BE2C (cell line): ENCODE measurements at regions not wholly inside any gene's neighbourhood (a gene's known extent, or its start where the extent isn't known, plus 50 kb on each side); places are given as distances from the start of the nearest gene placed in this dataset.
A peak's percentile ranks its signal among the peaks of the same experiment; 100 is the strongest.

Source experiments
- DNase-seq: peaks from one replicate; pipeline ENCODE4 v3.0.0-alpha.2; 2020
- H3K27me3 ChIP-seq: fragments of 250-450 bp; sonication (Bioruptor Pico); 2 replicates; pipeline ENCODE4 v1.5.1; 2020; ENCODE audit warnings: mild to moderate bottlenecking
- H3K36me3 ChIP-seq: fragments of 250-450 bp; sonication (Bioruptor Pico); 2 replicates; pipeline ENCODE4 v1.5.1; 2020; ENCODE audit warnings: mild to moderate bottlenecking
- H3K4me1 ChIP-seq: fragments of 250-450 bp; sonication (Bioruptor Pico); 2 replicates; pipeline ENCODE4 v1.5.1; 2020
- H3K4me3 ChIP-seq: 2 replicates; pipeline ENCODE4 v1.5.1; 2011; ENCODE audit warnings: low read depth, low read length
- H3K9me3 ChIP-seq: fragments of 250-450 bp; sonication (Bioruptor Pico); 2 replicates; pipeline ENCODE4 v1.5.1; 2020
- TF ChIP-seq, protein P1 (sequence below): IDR thresholded peaks from 2 replicates; pipeline ENCODE4 v1.5.1; 2012; ENCODE audit warnings: mild to moderate bottlenecking, low read depth, low read length

DNA sequence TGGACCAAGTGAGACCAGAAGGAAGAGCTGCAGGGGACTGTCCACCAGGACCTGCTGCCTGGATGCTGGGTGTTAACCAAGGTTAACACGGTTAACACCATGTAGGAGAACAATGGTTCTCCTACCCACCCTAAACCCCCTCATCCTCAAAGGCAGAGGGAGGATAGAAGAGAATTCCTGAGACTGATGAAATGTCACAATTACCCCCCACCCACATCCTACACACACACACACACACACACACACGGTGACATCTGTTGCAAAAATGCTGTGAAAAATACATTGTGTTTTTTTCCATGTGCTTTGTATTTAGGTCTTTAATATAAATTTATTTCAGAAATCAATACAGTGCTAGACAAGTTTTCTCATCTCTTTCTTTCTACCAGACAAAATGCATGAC, 113.9 kb upstream of the HES1 start:
- H3K27me3 ChIP-seq, result no peaks in the 10 kb centered on the region
- no peaks in the 10 kb centered on the region for H3K36me3 ChIP-seq
- H3K4me3 ChIP-seq, result no peak overlapping the region
- no peak for DNase-seq
- H3K4me1 ChIP-seq, result peaks cover 6% of the 10 kb centered on the region
- TF ChIP-seq, protein P1, sequence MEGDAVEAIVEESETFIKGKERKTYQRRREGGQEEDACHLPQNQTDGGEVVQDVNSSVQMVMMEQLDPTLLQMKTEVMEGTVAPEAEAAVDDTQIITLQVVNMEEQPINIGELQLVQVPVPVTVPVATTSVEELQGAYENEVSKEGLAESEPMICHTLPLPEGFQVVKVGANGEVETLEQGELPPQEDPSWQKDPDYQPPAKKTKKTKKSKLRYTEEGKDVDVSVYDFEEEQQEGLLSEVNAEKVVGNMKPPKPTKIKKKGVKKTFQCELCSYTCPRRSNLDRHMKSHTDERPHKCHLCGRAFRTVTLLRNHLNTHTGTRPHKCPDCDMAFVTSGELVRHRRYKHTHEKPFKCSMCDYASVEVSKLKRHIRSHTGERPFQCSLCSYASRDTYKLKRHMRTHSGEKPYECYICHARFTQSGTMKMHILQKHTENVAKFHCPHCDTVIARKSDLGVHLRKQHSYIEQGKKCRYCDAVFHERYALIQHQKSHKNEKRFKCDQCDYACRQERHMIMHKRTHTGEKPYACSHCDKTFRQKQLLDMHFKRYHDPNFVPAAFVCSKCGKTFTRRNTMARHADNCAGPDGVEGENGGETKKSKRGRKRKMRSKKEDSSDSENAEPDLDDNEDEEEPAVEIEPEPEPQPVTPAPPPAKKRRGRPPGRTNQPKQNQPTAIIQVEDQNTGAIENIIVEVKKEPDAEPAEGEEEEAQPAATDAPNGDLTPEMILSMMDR, result no peak
- H3K9me3 ChIP-seq, result no peaks in the 10 kb centered on the region

DNA sequence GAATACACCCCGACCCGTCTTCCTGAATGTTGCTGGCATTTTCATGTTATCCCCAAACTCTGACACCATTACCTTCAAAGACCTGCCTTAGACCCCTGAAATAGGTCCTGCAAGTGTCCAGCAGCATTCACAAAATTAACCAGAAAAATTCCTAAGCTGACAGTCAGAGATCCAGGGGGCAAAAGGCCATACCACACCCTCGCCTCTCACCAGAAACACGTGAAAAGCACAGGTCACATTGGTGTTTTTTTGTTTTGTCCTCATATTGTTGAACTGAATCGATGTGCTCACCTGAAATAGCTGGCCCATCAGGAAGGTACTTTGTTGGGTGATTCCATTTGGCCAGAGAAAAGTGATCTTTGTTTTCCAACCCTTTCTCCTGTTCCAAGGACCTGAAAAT, 113.1 kb upstream of the HES1 start:
- Histone ChIP-seq H3K9me3 (no peaks in the 10 kb centered on the region), H3K27me3 (no peaks in the 10 kb centered on the region), H3K4me1 (peaks cover 6% of the 10 kb centered on the region), H3K4me3 (no peak overlapping the region), H3K36me3 (no peaks in the 10 kb centered on the region)
- DNase-seq, result no peak
- TF ChIP-seq, protein P1, result no peak

DNA sequence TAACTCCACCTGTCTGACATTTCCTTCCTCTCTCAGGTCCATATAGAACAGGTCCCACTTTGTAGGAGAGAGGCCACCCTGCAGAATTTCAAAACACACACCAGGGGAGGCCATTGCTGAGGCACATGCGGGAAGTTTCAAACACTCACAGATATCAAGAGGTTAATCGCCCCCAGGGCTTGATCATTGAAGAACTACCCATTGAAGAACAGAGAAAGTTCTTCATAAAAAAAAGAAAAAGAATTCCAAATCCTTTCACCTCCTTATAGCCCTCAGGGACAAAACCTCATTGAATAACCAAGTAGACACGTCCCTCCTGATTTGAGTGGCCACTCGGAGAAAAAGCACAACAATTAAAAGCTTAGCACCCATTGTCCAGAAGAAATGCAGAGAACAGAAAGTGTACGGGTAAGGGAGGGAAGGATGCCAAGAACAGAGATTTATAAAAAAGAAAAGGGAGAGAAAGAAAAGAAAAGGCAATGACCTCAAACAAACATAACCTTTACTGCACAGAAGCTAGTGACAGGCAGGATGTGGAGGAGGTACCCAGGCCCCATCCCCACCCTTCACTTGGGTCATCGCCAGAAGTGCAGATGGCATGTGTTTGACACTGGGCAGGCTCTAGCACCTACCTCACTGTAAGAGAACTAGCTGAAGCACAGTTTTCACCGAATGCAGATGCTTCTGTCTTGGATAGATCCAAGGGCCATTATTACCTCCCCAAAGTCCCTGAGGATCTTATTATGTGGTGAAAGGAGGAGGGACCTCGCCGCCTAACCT, 112.3 kb upstream of the HES1 start:
- TF ChIP-seq, protein P1, result 0 out of 2 replicates have a peak, but pooled peaks have one; percentile 5
- peaks cover 6% of the 10 kb centered on the region for H3K4me1 ChIP-seq

DNA sequence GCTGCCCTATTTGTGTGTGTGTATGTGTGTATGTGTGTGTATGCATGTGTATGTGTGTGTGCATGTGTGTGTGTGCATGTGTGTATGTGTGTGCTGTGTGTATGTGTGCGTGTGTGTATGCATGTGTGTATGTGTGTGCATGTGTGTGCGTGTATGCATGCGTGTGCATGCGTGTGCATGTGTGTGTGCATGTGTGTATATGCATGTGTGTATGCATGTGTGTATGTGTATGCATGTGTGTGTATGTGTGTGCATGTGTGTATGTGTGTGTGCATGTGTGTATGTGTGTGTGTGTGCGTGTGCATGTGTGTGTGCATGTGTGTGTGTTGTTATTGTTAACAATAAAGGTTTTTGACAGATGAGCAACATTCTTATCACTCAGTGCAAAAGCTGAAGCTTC, 110.8 kb upstream of the HES1 start:
- DNase-seq, result no peak
- peaks cover 6% of the 10 kb centered on the region for H3K4me1 ChIP-seq
- TF ChIP-seq, protein P1, result no peak

More for the DNA sequence above, 112.3 kb upstream of the HES1 start:
- DNase-seq, result peak; percentile 66
- no peaks in the 10 kb centered on the region for H3K27me3 ChIP-seq
- H3K36me3 ChIP-seq, result no peaks in the 10 kb centered on the region
- H3K4me3 ChIP-seq, result no peak overlapping the region
- no peaks in the 10 kb centered on the region for H3K9me3 ChIP-seq

DNA sequence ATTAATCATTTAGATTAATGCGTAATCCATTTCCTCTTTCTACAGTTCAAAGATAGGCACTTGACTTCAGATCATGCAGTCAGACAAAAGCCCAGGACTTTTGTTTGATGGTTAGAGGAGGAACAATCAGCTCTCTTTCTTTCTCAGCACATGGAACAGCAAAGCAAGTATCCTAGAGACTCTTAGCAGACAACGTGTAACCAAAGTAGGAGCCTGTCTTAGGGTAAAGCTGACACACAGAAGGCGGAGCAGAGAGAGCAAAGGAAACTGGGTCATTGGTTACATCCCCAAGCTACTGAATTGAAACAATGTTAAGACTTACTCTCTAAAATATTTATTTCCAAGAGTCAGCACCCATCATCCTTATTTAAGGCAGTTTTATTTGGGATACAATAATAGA, 110.0 kb upstream of the HES1 start:
- Histone ChIP-seq H3K4me3 (no peak overlapping the region), H3K9me3 (no peaks in the 10 kb centered on the region)
- TF ChIP-seq, protein P1, result no peak

More for the DNA sequence above, 110.8 kb upstream of the HES1 start:
- Histone ChIP-seq H3K36me3 (no peaks in the 10 kb centered on the region), H3K9me3 (no peaks in the 10 kb centered on the region), H3K27me3 (no peaks in the 10 kb centered on the region), H3K4me3 (no peak overlapping the region)

DNA sequence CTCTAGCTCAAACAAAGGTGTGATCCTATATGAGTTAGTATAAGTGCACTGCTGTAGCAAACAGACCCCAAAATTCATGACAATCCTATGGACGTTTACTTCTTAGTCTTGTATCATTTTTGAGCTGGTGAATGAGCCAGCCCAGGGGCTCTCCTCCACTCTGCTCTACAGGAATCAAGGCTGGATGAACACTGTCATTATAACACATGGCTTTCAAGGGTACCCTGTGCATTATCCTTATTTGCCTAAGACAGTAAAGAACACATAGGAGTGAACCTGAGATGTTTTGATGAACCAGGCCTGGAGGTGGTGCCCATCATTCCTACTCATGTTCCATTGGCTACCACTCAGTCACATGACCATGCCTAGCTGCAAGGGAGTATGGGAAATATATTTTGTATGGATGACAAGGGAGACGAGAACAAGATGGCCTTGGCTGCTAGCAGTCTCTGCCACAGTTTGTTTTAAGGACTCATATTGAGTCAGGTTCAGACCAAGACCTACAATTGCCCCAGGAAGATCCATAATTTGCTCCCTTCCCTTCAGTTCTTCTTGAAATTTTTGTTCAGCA, 107.4 kb upstream of the HES1 start:
- Histone ChIP-seq H3K9me3 (no peaks in the 10 kb centered on the region), H3K4me3 (no peak overlapping the region), H3K27me3 (no peaks in the 10 kb centered on the region), H3K4me1 (peaks cover 6% of the 10 kb centered on the region), H3K36me3 (no peaks in the 10 kb centered on the region)
- no peak for DNase-seq
- TF ChIP-seq, protein P1, result no peak

More for the DNA sequence above, 110.0 kb upstream of the HES1 start:
- peaks cover 6% of the 10 kb centered on the region for H3K4me1 ChIP-seq
- no peaks in the 10 kb centered on the region for H3K36me3 ChIP-seq
- H3K27me3 ChIP-seq, result no peaks in the 10 kb centered on the region
- DNase-seq, result no peak
